T47D (cell line): ENCODE measurements at regions not wholly inside any gene's neighbourhood (a gene's known extent, or its start where the extent isn't known, plus 50 kb on each side); places are given as distances from the start of the nearest gene placed in this dataset.

Experiments
- DNase-seq, 2 experiments: peaks; one replicate each; pipeline versions ENCODE4 v3.0.0 to v3.0.0-alpha.2; 2011 to 2012; ENCODE audit warnings: low read depth in 1 of 2, low spot score in 1 of 2
- JUND ChIP-seq: IDR thresholded peaks from 2 replicates; pipeline ENCODE4 v1.6.1; 2012; ENCODE audit warnings: low read depth
- in situ Hi-C: cut with HindIII; loops from 2 replicates; pipeline ENCODE4 v1.10.0; 2016; ENCODE audit warnings: low sequenced_read_pairs, low pct_unique_long_range_greater_than_20kb

- no peak for DNase-seq
- TF ChIP-seq JUND = no peak
- in situ Hi-C loops = no loop called here
Measured at GRCh38 chr2:240319221-240319854, 116.1 kb upstream of the GPC1 start.

- TF ChIP-seq JUND = no peak
- in situ Hi-C loops = no loop called here
- no peak for DNase-seq
Measured at GRCh38 chr2:240319855-240320203, 115.6 kb upstream of the GPC1 start.

GRCh38 chr2:240320204-240320993 lies 115.1 kb upstream of the GPC1 start:
- DNase-seq = no peak
- in situ Hi-C loops = no loop called here
- TF ChIP-seq JUND = no peak

GRCh38 chr2:240322231-240322955 lies 113.1 kb upstream of the GPC1 start:
- no peak for TF ChIP-seq JUND
- no peak for DNase-seq

GRCh38 chr2:240322991-240323390 lies 112.5 kb upstream of the GPC1 start:
- TF ChIP-seq JUND = no peak
- DNase-seq = no peak
- in situ Hi-C loops = no loop called here

More at GRCh38 chr2:240322231-240322955, 113.1 kb upstream of the GPC1 start:
- in situ Hi-C loops = no loop called here

GRCh38 chr2:240323601-240324291 lies 111.7 kb upstream of the GPC1 start:
- DNase-seq = no peak
- in situ Hi-C loops = no loop called here
- no peak for TF ChIP-seq JUND

- in situ Hi-C loops = no loop called here
- no peak for TF ChIP-seq JUND
- no peak for DNase-seq
Measured at GRCh38 chr2:240324312-240325015, 111.0 kb upstream of the GPC1 start.

- no peak for TF ChIP-seq JUND
- DNase-seq = peak in 1 of 2 experiments; percentile 9
- in situ Hi-C loops = no loop called here
Measured at GRCh38 chr2:240325016-240326007, 110.2 kb upstream of the GPC1 start.

- DNase-seq = no peak
- TF ChIP-seq JUND = no peak
- in situ Hi-C loops = no loop called here
Measured at GRCh38 chr2:240326246-240326645, 109.2 kb upstream of the GPC1 start.

- no peak for TF ChIP-seq JUND
- DNase-seq = no peak
- in situ Hi-C loops = no loop called here
Measured at GRCh38 chr2:240326886-240327285, 108.6 kb upstream of the GPC1 start.

- no peak for TF ChIP-seq JUND
- in situ Hi-C loops = no loop called here
- DNase-seq = no peak
Measured at GRCh38 chr2:240327566-240327965, 107.9 kb upstream of the GPC1 start.

- no peak for DNase-seq
- TF ChIP-seq JUND = no peak
- in situ Hi-C loops = no loop called here
Measured at GRCh38 chr2:240328526-240328925, 106.9 kb upstream of the GPC1 start.
